ENCODE measurements at regions not wholly inside any gene's neighbourhood (a gene's known extent, or its start where the extent isn't known, plus 50 kb on each side); places are given as distances from the start of the nearest gene placed in this dataset.
"Not testable (repeated sequence)": the region's sequence is repeated elsewhere in the genome, so short reads cannot be mapped to it uniquely, and the experiment has no call there.

- H3K36me3 ChIP-seq (ENCODE audit: insufficient read depth, low read length): no peaks in the 10 kb centered on the region
- no peaks in the 10 kb centered on the region for H3K9me3 ChIP-seq (replicated peaks; ENCODE audit: low read length)
- no peak overlapping the region for H3K4me3 ChIP-seq (ENCODE audit: low read length)
- no peaks in the 10 kb centered on the region for H3K27me3 ChIP-seq (ENCODE audit: control insufficient read depth, insufficient read depth, low read length)
- H3K4me2 ChIP-seq (ENCODE audit: low read length): no peak overlapping the region
- no peaks in the 10 kb centered on the region for H3K4me1 ChIP-seq (ENCODE audit: control insufficient read depth, insufficient read depth, low read length)
- H3K9ac ChIP-seq (ENCODE audit: low read depth, low read length): no peak overlapping the region
Measured at GRCh38 chr13:57843521-57843920, 212.0 kb downstream of the PCDH17 start.

- H3K9ac ChIP-seq (ENCODE audit: low read depth, low read length): no peak overlapping the region
- no peaks in the 10 kb centered on the region for H3K4me1 ChIP-seq (ENCODE audit: control insufficient read depth, insufficient read depth, low read length)
Measured at GRCh38 chr13:57846600-57847173, 215.1 kb downstream of the PCDH17 start.

GRCh38 chr13:57857945-57858344 is 226.4 kb downstream of the PCDH17 start:
- Histone ChIP-seq H3K27me3 (ENCODE audit: control insufficient read depth, insufficient read depth, low read length) (no peaks in the 10 kb centered on the region), H3K9ac (ENCODE audit: low read depth, low read length) (no peak overlapping the region), H3K4me1 (ENCODE audit: control insufficient read depth, insufficient read depth, low read length) (no peaks in the 10 kb centered on the region), H3K4me2 (ENCODE audit: low read length) (no peak overlapping the region), H3K9me3 (replicated peaks; ENCODE audit: low read length) (peaks cover 8% of the 10 kb centered on the region), H3K4me3 (ENCODE audit: low read length) (no peak overlapping the region), H3K36me3 (ENCODE audit: insufficient read depth, low read length) (no peaks in the 10 kb centered on the region)

More at GRCh38 chr13:57846600-57847173, 215.1 kb downstream of the PCDH17 start:
- Histone ChIP-seq H3K27me3 (ENCODE audit: control insufficient read depth, insufficient read depth, low read length) (no peaks in the 10 kb centered on the region), H3K4me2 (ENCODE audit: low read length) (no peak overlapping the region), H3K36me3 (ENCODE audit: insufficient read depth, low read length) (no peaks in the 10 kb centered on the region), H3K4me3 (ENCODE audit: low read length) (no peak overlapping the region), H3K9me3 (replicated peaks; ENCODE audit: low read length) (no peaks in the 10 kb centered on the region)

- Histone ChIP-seq H3K9me3 (replicated peaks; ENCODE audit: low read length) (peaks cover 8% of the 10 kb centered on the region), H3K4me3 (ENCODE audit: low read length) (no peak overlapping the region), H3K27me3 (ENCODE audit: control insufficient read depth, insufficient read depth, low read length) (no peaks in the 10 kb centered on the region), H3K4me1 (ENCODE audit: control insufficient read depth, insufficient read depth, low read length) (no peaks in the 10 kb centered on the region), H3K36me3 (ENCODE audit: insufficient read depth, low read length) (no peaks in the 10 kb centered on the region), H3K4me2 (ENCODE audit: low read length) (no peak overlapping the region), H3K9ac (ENCODE audit: low read depth, low read length) (no peak overlapping the region)
Measured at GRCh38 chr13:57858376-57858775, 226.8 kb downstream of the PCDH17 start.

- no peaks in the 10 kb centered on the region for H3K27me3 ChIP-seq (ENCODE audit: control insufficient read depth, insufficient read depth, low read length)
- H3K9me3 ChIP-seq (replicated peaks; ENCODE audit: low read length): peaks cover 12% of the 10 kb centered on the region
- H3K4me1 ChIP-seq (ENCODE audit: control insufficient read depth, insufficient read depth, low read length): no peaks in the 10 kb centered on the region
- no peak overlapping the region for H3K4me3 ChIP-seq (ENCODE audit: low read length)
- no peak overlapping the region for H3K4me2 ChIP-seq (ENCODE audit: low read length)
- H3K9ac ChIP-seq (ENCODE audit: low read depth, low read length): no peak overlapping the region
- H3K36me3 ChIP-seq (ENCODE audit: insufficient read depth, low read length): no peaks in the 10 kb centered on the region
Measured at GRCh38 chr13:57862879-57863278, 231.3 kb downstream of the PCDH17 start.

- H3K4me2 ChIP-seq (ENCODE audit: low read length): no peak overlapping the region
- H3K9ac ChIP-seq (ENCODE audit: low read depth, low read length): no peak overlapping the region
- no peaks in the 10 kb centered on the region for H3K27me3 ChIP-seq (ENCODE audit: control insufficient read depth, insufficient read depth, low read length)
- no peaks in the 10 kb centered on the region for H3K4me1 ChIP-seq (ENCODE audit: control insufficient read depth, insufficient read depth, low read length)
- H3K36me3 ChIP-seq (ENCODE audit: insufficient read depth, low read length): no peaks in the 10 kb centered on the region
- H3K4me3 ChIP-seq (ENCODE audit: low read length): no peak overlapping the region
- peaks cover 9% of the 10 kb centered on the region for H3K9me3 ChIP-seq (replicated peaks; ENCODE audit: low read length)
Measured at GRCh38 chr13:57865600-57866294, 234.2 kb downstream of the PCDH17 start.

- Histone ChIP-seq H3K36me3 (ENCODE audit: insufficient read depth, low read length) (no peaks in the 10 kb centered on the region), H3K4me1 (ENCODE audit: control insufficient read depth, insufficient read depth, low read length) (no peaks in the 10 kb centered on the region), H3K4me2 (ENCODE audit: low read length) (no peak overlapping the region), H3K27me3 (ENCODE audit: control insufficient read depth, insufficient read depth, low read length) (no peaks in the 10 kb centered on the region), H3K4me3 (ENCODE audit: low read length) (no peak overlapping the region), H3K9ac (ENCODE audit: low read depth, low read length) (no peak overlapping the region), H3K9me3 (replicated peaks; ENCODE audit: low read length) (peaks cover 4% of the 10 kb centered on the region)
Measured at GRCh38 chr13:57874530-57874929, 243.0 kb downstream of the PCDH17 start.

GRCh38 chr13:57877601-57878000 is 246.1 kb downstream of the PCDH17 start:
- no peak overlapping the region for H3K4me2 ChIP-seq (ENCODE audit: low read length)
- no peaks in the 10 kb centered on the region for H3K4me1 ChIP-seq (ENCODE audit: control insufficient read depth, insufficient read depth, low read length)
- no peak overlapping the region for H3K9ac ChIP-seq (ENCODE audit: low read depth, low read length)
- peaks cover 4% of the 10 kb centered on the region for H3K9me3 ChIP-seq (replicated peaks; ENCODE audit: low read length)
- no peaks in the 10 kb centered on the region for H3K36me3 ChIP-seq (ENCODE audit: insufficient read depth, low read length)
- no peak overlapping the region for H3K4me3 ChIP-seq (ENCODE audit: low read length)
- no peaks in the 10 kb centered on the region for H3K27me3 ChIP-seq (ENCODE audit: control insufficient read depth, insufficient read depth, low read length)

- H3K4me1 ChIP-seq (ENCODE audit: control insufficient read depth, insufficient read depth, low read length): no peaks in the 10 kb centered on the region
- H3K9ac ChIP-seq (ENCODE audit: low read depth, low read length): no peak overlapping the region
- H3K36me3 ChIP-seq (ENCODE audit: insufficient read depth, low read length): no peaks in the 10 kb centered on the region
- H3K9me3 ChIP-seq (replicated peaks; ENCODE audit: low read length): peaks cover 4% of the 10 kb centered on the region
- no peak overlapping the region for H3K4me2 ChIP-seq (ENCODE audit: low read length)
- H3K27me3 ChIP-seq (ENCODE audit: control insufficient read depth, insufficient read depth, low read length): no peaks in the 10 kb centered on the region
- H3K4me3 ChIP-seq (ENCODE audit: low read length): no peak overlapping the region
Measured at GRCh38 chr13:57878291-57878690, 246.7 kb downstream of the PCDH17 start.

- Histone ChIP-seq H3K4me1 (ENCODE audit: control insufficient read depth, insufficient read depth, low read length) (no peaks in the 10 kb centered on the region), H3K9ac (ENCODE audit: low read depth, low read length) (no peak overlapping the region), H3K27me3 (ENCODE audit: control insufficient read depth, insufficient read depth, low read length) (no peaks in the 10 kb centered on the region), H3K4me3 (ENCODE audit: low read length) (no peak overlapping the region), H3K36me3 (ENCODE audit: insufficient read depth, low read length) (no peaks in the 10 kb centered on the region), H3K9me3 (replicated peaks; ENCODE audit: low read length) (no peaks in the 10 kb centered on the region), H3K4me2 (ENCODE audit: low read length) (no peak overlapping the region)
Measured at GRCh38 chr13:57897225-57897624, 265.7 kb downstream of the PCDH17 start.

- Histone ChIP-seq H3K4me2 (ENCODE audit: low read length) (no peak overlapping the region), H3K4me3 (ENCODE audit: low read length) (no peak overlapping the region), H3K4me1 (ENCODE audit: control insufficient read depth, insufficient read depth, low read length) (no peaks in the 10 kb centered on the region), H3K27me3 (ENCODE audit: control insufficient read depth, insufficient read depth, low read length) (no peaks in the 10 kb centered on the region), H3K9ac (ENCODE audit: low read depth, low read length) (no peak overlapping the region), H3K9me3 (replicated peaks; ENCODE audit: low read length) (no peaks in the 10 kb centered on the region), H3K36me3 (ENCODE audit: insufficient read depth, low read length) (no peaks in the 10 kb centered on the region)
Measured at GRCh38 chr13:57899096-57899495, 267.6 kb downstream of the PCDH17 start.

GRCh38 chr13:57909833-57910232 is 278.3 kb downstream of the PCDH17 start:
- not testable (repeated sequence) for H3K9ac ChIP-seq (ENCODE audit: low read depth, low read length); H3K4me1 ChIP-seq (ENCODE audit: control insufficient read depth, insufficient read depth, low read length); H3K27me3 ChIP-seq (ENCODE audit: control insufficient read depth, insufficient read depth, low read length); H3K36me3 ChIP-seq (ENCODE audit: insufficient read depth, low read length); H3K9me3 ChIP-seq (replicated peaks; ENCODE audit: low read length); H3K4me3 ChIP-seq (ENCODE audit: low read length); H3K4me2 ChIP-seq (ENCODE audit: low read length)
